ENCODE measurements at regions not wholly inside any gene's neighbourhood (a gene's known extent, or its start where the extent isn't known, plus 50 kb on each side); places are given as distances from the start of the nearest gene placed in this dataset.
A peak's percentile ranks its signal among the peaks of the same experiment; 100 is the strongest.

GRCh38 chr15:77773903-77774302, 141.2 kb upstream of the LINGO1 start:
- no peaks in the 10 kb centered on the region; the same call in 1 of the 2 replicates for H3K23me2 ChIP-seq (ENCODE audit: low read depth, low read length)
- no peak overlapping the region for H3K23ac ChIP-seq (ENCODE audit: insufficient read length)
- no peak overlapping the region for H4K8ac ChIP-seq (ENCODE audit: extremely low read depth, insufficient read depth, low read length)
- ChIA-PET CTCF (ENCODE audit: partially characterized antibody) (interaction anchor here (1.0 to 6.5 kb wide), 7 partner anchors 12 to 122 kb away, joined by 3 to 60 read pairs (median 4); no protein-coding TSS in a partner anchor), POLR2A (ENCODE audit: partially characterized antibody) (no interaction called here)
- WGBS, 2 experiments (ENCODE audit: extremely low coverage in 1 of 2, insufficient coverage in 1 of 2, insufficient read length in 1 of 2, insufficient replicate concordance in 2 of 2, low coverage in 1 of 2, low lambda C conversion rate in 2 of 2, missing lambda C conversion rate in 1 of 2) = 86% methylated on average over 5 of the region's 5 CpGs; no CpG with 5 or more reads in 1 of the 2 experiments
- no peak overlapping the region for H2BK20ac ChIP-seq (ENCODE audit: low read length)
- no peak overlapping the region for H3K9ac ChIP-seq (replicated peaks in 1 of 4; ENCODE audit: extremely low read depth in 1 of 4, low read depth in 3 of 4, low read length in 3 of 4)
- H3K79me2 ChIP-seq (ENCODE audit: control insufficient read depth in 1 of 2, insufficient read depth in 2 of 2, low read length in 2 of 2) = no peaks in the 10 kb centered on the region
- H3K4ac ChIP-seq (replicated peaks; ENCODE audit: insufficient read length, low read depth, low read length) = no peak overlapping the region
- H3K27me3 ChIP-seq (replicated peaks in 1 of 4; ENCODE audit: control insufficient read depth in 3 of 4, extremely low read depth in 1 of 4, insufficient read depth in 3 of 4, low read length in 3 of 4) = no peaks in the 10 kb centered on the region
- no peak overlapping the region for H3K18ac ChIP-seq (ENCODE audit: extremely low read depth, low read length)
- no peak overlapping the region; the same call in 1 of the 2 replicates for H2BK5ac ChIP-seq (ENCODE audit: low read depth, low read length)
- H2BK12ac ChIP-seq (ENCODE audit: low read depth, low read length) = no peak overlapping the region
- no peaks in the 10 kb centered on the region for H4K20me1 ChIP-seq (replicated peaks in 1 of 2; ENCODE audit: control insufficient read depth in 1 of 2, insufficient read depth in 2 of 2, low read length in 2 of 2)
- no peak overlapping the region for H3K27ac ChIP-seq (ENCODE audit: low read depth, low read length)
- no peak overlapping the region for H2AFZ ChIP-seq (ENCODE audit: low read length)
- no peak for FAIRE-seq
- H4K5ac ChIP-seq (ENCODE audit: insufficient read length, low read depth, low read length) = no peak overlapping the region
- H2BK15ac ChIP-seq (ENCODE audit: low read length) = no peak overlapping the region
- no peak overlapping the region for H3K4me2 ChIP-seq (ENCODE audit: insufficient read depth in 1 of 2, low read depth in 2 of 2, low read length in 2 of 2)
- H2BK120ac ChIP-seq (replicated peaks; ENCODE audit: low read depth, low read length) = no peak overlapping the region
- no peak overlapping the region for H4K91ac ChIP-seq (replicated peaks; ENCODE audit: insufficient read length, low read length)
- 0 out of 4 replicates have a peak, but pooled peaks cover 0 to 2% of the 10 kb centered on the region in 2 experiments for H3K9me3 ChIP-seq (ENCODE audit: insufficient read depth in 2 of 2, low read depth in 1 of 2, low read length in 1 of 2)
- no peak overlapping the region for H3K4me3 ChIP-seq (ENCODE audit: extremely low read depth in 1 of 4, insufficient read depth in 2 of 4, low read depth in 3 of 4, low read length in 4 of 4)
- H3K56ac ChIP-seq (replicated peaks; ENCODE audit: insufficient read length, low read depth, low read length) = no peak overlapping the region
- no peaks in the 10 kb centered on the region for H3K36me3 ChIP-seq (ENCODE audit: control insufficient read depth in 2 of 4, insufficient read depth in 4 of 4, low read length in 3 of 4)
- no peak for DNase-seq (ENCODE audit: low read depth in 1 of 2, low spot score in 2 of 2)
- no peak overlapping the region for H2AK5ac ChIP-seq (ENCODE audit: low read depth, low read length)
- no peak overlapping the region for H3K14ac ChIP-seq (ENCODE audit: insufficient read length)
- no peaks in the 10 kb centered on the region for H3K79me1 ChIP-seq (ENCODE audit: low read depth, low read length)
- peaks cover 0 to 3% (median 0%) of the 10 kb centered on the region in 4 experiments; a peak in 2 of 7 replicates for H3K4me1 ChIP-seq (replicated peaks in 1 of 4; ENCODE audit: control insufficient read depth in 3 of 4, insufficient read depth in 4 of 4, low read length in 3 of 4)
- no peak for TF ChIP-seq KDM1A (IDR thresholded peaks at IDR 0.05; ENCODE audit: borderline replicate concordance, low read length)
- TF ChIP-seq RBBP5 (IDR thresholded peaks at IDR 0.05; ENCODE audit: borderline replicate concordance, low read depth, low read length) = no peak
- TF ChIP-seq CEBPB (IDR thresholded peaks at IDR 0.05; ENCODE audit: low read depth, low read length) = no peak
- no peak for TF ChIP-seq POU5F1 (IDR thresholded peaks at IDR 0.05; ENCODE audit: low read depth, low read length)
- no peak for TF ChIP-seq PHF8 (conservative IDR thresholded peaks at IDR 0.05; ENCODE audit: low read depth, low read length)
- TF ChIP-seq ATF2 (IDR thresholded peaks at IDR 0.05; ENCODE audit: low read length) = no peak
- no peak for TF ChIP-seq ZNF274 (IDR thresholded peaks at IDR 0.05; ENCODE audit: borderline replicate concordance, extremely low read depth, low read length)
- TF ChIP-seq BRCA1 (IDR thresholded peaks at IDR 0.05; ENCODE audit: low read depth, low read length) = no peak
- TF ChIP-seq KDM4A (IDR thresholded peaks at IDR 0.05; ENCODE audit: low read depth, low read length, severe bottlenecking) = no peak
- 0 out of 4 replicates have a peak, but pooled peaks of 1 of the 3 experiments have one; percentile 9 for TF ChIP-seq CTCF (IDR thresholded peaks at IDR 0.05; ENCODE audit: control extremely low read depth in 1 of 3, insufficient read depth in 1 of 3, low read depth in 1 of 3, low read length in 3 of 3)

All from H1 (cell line).